ENCODE measurements at regions not wholly inside any gene's neighbourhood (a gene's known extent, or its start where the extent isn't known, plus 50 kb on each side); places are given as distances from the start of the nearest gene placed in this dataset.

- POLR2A ChIA-PET, result no interaction called here
- no peak overlapping the region for H3K4me3 ChIP-seq (ENCODE audit: low read depth, low read length)
- CTCF ChIA-PET, result interaction anchor here (0.9 to 5.2 kb wide), 15 partner anchors 10 to 851 kb away, joined by 3 to 55 read pairs (median 6); no protein-coding TSS in a partner anchor
- TF ChIP-seq, protein P1, sequence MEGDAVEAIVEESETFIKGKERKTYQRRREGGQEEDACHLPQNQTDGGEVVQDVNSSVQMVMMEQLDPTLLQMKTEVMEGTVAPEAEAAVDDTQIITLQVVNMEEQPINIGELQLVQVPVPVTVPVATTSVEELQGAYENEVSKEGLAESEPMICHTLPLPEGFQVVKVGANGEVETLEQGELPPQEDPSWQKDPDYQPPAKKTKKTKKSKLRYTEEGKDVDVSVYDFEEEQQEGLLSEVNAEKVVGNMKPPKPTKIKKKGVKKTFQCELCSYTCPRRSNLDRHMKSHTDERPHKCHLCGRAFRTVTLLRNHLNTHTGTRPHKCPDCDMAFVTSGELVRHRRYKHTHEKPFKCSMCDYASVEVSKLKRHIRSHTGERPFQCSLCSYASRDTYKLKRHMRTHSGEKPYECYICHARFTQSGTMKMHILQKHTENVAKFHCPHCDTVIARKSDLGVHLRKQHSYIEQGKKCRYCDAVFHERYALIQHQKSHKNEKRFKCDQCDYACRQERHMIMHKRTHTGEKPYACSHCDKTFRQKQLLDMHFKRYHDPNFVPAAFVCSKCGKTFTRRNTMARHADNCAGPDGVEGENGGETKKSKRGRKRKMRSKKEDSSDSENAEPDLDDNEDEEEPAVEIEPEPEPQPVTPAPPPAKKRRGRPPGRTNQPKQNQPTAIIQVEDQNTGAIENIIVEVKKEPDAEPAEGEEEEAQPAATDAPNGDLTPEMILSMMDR (IDR thresholded peaks at IDR 0.05; ENCODE audit: insufficient read depth, low read length, missing control alignments), result peak; percentile 49
- DNase-seq (ENCODE audit: low read depth, low spot score), result no peak
Observed at GRCh38 chr6:119978274-119978889, 628.8 kb upstream of the MAN1A1 start.

- no peak overlapping the region for H3K4me3 ChIP-seq (ENCODE audit: low read depth, low read length)
- TF ChIP-seq, protein P1 (IDR thresholded peaks at IDR 0.05; ENCODE audit: insufficient read depth, low read length, missing control alignments), result no peak
- DNase-seq (ENCODE audit: low read depth, low spot score), result no peak
- ChIA-PET POLR2A (no interaction called here), CTCF (interaction anchor here (1.1 to 1.3 kb wide), 2 partner anchors 624 to 826 kb away, joined by 3 to 4 read pairs; no protein-coding TSS in a partner anchor)
Observed at GRCh38 chr6:119974430-119975159, 625.0 kb upstream of the MAN1A1 start.

GRCh38 chr6:119966484-119966883, 616.9 kb upstream of the MAN1A1 start:
- ChIA-PET POLR2A (no interaction called here), CTCF (no interaction called here)
- TF ChIP-seq, protein P1 (IDR thresholded peaks at IDR 0.05; ENCODE audit: insufficient read depth, low read length, missing control alignments), result no peak
- no peak for DNase-seq (ENCODE audit: low read depth, low spot score)
- no peak overlapping the region for H3K4me3 ChIP-seq (ENCODE audit: low read depth, low read length)

DNA sequence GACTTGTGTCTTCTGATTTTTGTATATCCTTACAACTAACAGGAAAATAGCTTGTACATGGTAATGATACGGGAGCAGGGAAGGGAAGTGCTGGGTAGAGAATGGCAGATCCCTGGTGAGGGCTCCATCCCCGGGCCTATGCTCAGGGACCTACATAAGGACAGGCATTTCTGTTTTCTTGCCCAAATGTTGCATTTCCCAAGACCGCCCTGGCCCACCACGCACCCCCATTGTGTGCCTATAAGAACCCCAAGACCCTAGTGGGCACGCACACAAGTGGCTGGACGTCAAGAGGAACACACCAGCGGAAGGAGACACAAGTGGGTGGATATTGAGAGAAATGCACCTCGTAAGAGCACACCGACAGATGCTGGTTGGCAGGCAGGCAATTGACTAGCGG, 616.3 kb upstream of the MAN1A1 start:
- TF ChIP-seq, protein P1 (IDR thresholded peaks at IDR 0.05; ENCODE audit: insufficient read depth, low read length, missing control alignments), result no peak
- ChIA-PET POLR2A (no interaction called here), CTCF (no interaction called here)
- no peak for DNase-seq (ENCODE audit: low read depth, low spot score)
- no peak overlapping the region for H3K4me3 ChIP-seq (ENCODE audit: low read depth, low read length)

DNA sequence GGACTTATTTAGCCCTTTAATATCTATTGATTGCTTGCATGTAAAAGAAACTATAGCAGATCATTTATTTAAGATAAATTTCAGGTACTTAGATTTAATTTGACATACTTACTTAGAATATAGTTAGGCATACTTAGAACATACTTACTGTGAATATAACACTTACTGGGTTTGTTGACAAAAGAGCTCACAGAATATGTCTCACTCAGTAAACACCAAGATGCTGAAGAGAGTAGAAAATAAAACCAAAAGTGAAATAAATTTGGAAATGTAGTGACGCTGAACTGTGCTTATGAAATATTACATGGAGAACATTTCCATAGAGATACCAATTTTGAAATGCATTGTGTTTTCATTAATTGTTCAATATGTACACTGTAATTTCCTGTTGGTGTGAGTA, 615.4 kb upstream of the MAN1A1 start:
- CTCF ChIA-PET, result no interaction called here
- TF ChIP-seq, protein P1 (IDR thresholded peaks at IDR 0.05; ENCODE audit: insufficient read depth, low read length, missing control alignments), result no peak
- no peak for DNase-seq (ENCODE audit: low read depth, low spot score)
- POLR2A ChIA-PET, result no interaction called here
- H3K4me3 ChIP-seq (ENCODE audit: low read depth, low read length), result no peak overlapping the region

GRCh38 chr6:119962505-119962904, 612.9 kb upstream of the MAN1A1 start:
- ChIA-PET POLR2A (no interaction called here), CTCF (no interaction called here)
- no peak overlapping the region for H3K4me3 ChIP-seq (ENCODE audit: low read depth, low read length)
- no peak for DNase-seq (ENCODE audit: low read depth, low spot score)
- TF ChIP-seq, protein P1 (IDR thresholded peaks at IDR 0.05; ENCODE audit: insufficient read depth, low read length, missing control alignments), result no peak

Measured in AG04449 (cell line).